Stimulated activated CD8-positive, alpha-beta memory T cell treated with anti-CD3 and anti-CD28 coated beads, Interleukin-15, amount 100 ng/mL, for 48 hours (primary cell): ENCODE measurements at regions not wholly inside any gene's neighbourhood (a gene's known extent, or its start where the extent isn't known, plus 50 kb on each side); places are given as distances from the start of the nearest gene placed in this dataset.
"Not testable (repeated sequence)": the region's sequence is repeated elsewhere in the genome, so short reads cannot be mapped to it uniquely, and the experiment has no call there.

ENCODE experiments used
- DNase-seq, 2 donors: peaks; one replicate each; pipeline ENCODE4 v3.0.0-alpha.2; 2020; ENCODE audit warnings: low read depth in 2 of 2

DNA sequence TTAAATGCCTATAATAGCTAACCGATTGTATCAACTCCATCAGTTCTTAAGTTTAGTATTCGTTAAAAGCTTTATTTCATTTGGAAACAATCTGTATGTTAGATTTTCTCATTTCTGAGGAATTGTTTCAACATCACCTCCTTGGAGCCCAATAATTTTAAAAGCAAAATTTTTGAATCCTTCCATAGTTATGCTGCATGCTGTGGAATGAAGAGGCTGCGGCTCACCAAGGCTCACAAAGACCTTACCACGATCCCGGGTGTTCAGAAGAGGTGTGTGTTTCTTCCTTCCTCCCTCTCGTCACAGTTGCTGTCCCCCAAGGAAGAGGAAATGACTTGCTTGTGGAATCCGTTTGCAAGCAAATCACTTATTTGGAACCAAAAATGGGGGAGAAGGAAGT is 143.8 kb downstream of the FGF1 start:
- DNase-seq: no peak

DNA sequence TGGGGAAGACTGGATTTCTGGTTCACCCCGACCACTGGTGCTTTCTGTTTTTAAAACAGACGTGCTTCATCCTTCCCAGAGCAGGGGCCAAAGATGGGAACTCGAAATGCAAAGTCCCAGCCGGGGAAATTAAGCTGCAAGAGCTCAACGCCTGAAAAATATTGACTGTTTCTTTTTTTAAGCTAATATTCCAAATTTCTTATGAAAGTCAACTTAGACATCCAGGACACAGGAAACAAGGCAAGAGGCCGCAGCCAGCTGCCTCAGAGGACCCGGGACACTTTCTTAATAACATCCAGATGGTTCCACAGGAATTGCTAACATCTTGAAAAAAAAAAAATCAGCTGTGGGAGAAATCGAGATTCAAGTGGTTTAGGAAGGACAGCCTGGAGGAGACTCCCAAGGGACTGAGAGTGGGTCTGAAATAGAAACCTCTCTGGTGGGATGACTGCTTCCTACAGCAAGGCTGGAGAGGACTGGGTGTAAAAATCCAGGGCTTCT is 144.9 kb downstream of the FGF1 start:
- DNase-seq: no peak

DNA sequence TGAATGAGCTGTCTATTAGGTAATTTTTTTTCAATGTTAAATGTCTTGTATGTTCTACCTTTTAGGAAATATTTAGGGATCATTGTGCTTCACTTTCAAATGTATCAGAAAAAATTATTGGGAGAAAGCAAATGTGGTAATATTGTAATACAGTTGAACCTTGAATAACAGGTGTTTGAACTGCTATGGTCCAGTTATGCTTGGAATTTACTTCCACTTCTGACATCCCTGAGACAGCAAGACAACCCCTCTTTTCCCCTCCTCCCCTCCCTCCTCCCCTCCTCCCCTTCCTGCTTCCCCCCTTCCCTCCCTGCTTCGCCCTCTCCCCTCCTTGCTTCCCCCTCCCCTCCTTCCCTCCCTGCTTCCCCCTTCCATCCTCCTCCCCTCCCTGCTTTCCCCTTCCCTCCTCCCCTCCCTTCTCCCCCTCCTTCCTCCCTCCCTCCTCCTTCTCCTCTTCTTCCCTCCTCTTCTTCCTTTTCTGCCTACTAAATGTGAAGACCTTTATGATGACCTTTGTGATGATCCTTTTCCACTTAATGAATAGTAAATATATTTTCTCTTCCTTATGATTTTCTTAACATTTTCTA is 146.6 kb downstream of the FGF1 start:
- DNase-seq: no peak

DNA sequence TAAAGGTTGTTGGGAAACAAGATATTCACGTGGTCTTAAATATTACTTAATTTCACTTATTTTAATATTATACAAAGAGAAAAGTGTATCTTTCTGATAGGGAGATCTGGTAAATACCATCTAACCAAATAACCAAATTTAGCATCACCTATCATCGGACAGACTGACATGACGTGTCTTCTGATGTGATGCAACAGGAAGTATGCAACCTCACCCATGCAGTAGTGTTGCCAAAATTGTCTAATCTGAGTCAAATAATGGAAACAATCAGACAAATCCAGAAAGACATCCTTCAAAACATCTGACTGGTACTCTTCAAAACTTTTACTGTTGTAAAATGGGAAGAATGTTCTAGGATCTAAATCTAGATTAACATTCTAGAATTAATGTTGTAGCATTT is 148.0 kb downstream of the FGF1 start:
- no peak for DNase-seq

DNA sequence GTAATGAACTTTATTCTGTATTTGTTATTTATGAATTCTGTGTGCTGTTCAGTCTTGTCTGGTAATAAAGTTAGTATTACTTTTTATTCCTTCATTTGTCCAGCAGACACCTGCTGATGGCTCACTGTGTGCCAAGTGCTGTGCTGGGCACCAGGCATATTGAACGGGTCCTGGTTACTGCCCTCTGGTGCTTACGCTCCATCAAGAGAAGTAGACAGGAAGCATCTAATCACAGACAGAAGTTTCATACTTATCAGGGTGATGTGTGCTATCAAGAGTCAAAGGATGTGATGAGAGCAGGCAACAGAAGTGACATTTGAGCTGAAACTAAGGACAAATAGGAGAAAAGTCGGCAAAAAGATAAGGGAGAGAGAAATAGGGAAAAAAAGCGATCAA is 153.1 kb downstream of the FGF1 start:
- DNase-seq: no peak

DNA sequence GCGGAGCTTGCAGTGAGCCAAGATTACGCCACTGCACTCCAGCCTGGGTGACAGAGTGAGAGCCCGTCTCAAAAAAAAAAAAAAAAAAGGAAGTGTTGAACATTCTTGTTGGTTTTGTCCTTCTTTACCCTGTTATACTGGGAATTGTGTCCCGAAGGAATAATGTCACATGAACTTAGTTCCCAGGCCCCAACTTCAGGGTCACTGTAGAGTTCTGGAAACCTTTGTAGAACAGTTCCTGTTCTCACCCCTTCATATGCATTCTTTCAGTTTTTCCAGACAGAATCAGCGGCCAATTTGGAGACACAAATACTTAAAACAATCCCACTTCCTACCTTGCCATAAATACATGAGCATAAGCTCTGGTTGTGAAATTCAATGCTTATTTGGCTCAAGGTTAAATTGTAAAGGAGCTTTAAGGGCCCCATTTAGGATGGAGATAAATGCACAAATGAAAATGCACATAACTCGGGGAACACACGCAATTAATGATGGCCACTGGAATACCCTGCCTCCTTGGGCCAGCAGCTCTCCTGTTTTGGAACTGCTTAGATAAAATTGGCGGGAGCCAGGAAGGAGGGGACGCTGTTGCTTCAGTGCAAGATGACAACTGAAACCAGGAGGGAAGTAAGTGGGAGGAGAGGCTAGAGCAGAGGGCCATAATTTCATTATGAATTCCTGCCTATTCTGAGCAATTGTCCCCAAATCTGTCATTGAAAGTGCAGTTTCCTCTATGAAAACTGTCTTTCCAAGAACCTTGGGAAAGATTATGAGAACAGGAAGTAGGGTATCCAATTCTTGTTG is 153.7 kb downstream of the FGF1 start:
- DNase-seq: no peak

DNA sequence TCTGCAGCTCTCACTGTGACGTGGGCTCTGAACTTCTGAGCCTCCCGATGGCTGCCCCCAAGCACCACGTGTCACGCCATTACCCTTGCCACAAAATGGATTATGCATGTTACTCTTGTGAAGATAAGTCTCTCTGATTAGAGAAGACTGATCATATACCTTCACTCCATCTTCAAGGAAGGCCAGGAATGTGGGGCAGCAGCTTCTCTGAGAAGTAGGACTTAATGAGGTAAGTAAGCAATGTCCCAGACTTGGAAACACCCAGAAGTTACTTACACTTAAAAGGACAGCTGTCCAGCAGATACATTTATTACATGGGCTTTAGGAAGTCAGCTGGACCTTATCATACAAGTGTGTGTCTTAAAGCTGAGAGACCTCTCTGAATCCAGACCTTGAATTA is 155.0 kb downstream of the FGF1 start:
- no peak for DNase-seq

DNA sequence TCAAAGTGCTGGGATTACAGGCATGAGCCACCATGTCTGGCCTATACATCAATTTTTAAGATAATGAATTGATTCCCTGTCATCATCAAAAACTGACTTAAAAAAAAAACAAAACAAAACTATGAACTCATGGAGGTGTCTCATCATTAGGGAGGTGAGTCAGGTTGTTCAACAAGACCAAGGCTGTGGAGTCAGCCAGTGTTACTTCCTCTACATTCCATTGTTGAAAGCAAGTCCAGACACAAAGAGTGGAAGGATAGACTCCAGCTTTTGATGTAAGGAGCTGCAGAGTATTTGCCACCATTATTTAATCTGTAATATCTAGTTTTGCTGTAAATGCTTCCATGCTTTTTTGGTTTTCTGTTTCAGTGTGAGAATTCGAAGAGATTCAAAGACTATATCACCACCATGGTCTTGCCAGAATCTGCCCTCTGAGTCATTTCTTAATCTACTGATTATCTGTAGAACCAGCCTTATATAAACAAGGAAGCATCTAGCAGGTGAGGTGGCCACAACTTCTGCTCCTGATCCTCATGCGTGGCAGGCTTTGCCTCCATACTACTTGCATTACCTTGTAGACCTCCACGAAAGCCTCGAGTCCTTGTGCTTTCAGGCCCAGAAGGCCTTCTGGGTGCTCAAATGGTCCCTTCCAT is 156.1 kb downstream of the FGF1 start:
- DNase-seq: no peak

DNA sequence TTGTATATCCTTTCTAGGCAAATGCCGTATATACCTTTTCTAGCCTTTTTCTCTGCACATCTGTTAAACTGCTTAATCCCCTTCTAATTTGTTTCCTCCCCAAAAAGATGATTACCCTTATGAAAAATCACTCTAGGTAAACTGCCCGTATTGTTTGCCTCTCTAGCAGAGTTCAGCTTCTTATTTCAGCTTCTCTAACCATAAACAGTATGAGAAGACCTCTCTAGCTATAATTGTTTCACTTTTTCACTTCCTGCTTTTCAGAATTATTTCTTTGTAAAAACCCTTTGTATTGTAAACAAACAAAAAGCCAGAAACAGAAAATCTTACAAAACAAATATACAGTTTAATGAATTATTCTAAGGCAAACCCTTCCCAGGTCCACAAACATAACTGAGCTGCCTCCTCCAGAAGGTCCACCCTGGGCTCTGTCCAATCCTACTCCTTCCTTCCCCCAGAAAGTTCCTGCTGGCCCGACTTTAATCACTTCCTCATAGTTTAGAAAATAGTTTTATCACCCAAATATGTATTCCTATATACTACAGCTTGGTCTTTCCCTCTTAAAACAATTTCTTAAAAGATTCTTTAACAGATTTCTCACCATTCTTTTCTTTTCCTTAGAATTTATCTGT is 158.1 kb downstream of the FGF1 start:
- no peak for DNase-seq

DNA sequence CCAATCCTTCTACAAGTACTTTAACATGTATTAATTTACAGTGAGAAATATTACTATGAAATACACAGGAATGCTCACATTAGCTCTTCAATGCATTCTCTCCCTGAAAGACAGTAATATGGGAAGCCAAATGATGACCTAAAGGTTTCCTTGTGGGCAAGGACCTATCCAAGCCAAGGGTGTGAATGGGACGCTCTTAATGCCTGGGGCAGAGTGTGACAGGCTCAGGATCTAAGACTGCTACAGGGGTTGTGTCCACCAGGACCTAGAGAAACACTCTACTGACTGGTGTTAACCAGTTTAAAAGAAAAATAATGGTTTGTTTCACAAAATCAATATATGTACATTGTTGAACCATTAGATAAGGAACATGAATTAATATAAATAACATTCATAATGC is 158.7 kb downstream of the FGF1 start:
- DNase-seq: no peak

DNA sequence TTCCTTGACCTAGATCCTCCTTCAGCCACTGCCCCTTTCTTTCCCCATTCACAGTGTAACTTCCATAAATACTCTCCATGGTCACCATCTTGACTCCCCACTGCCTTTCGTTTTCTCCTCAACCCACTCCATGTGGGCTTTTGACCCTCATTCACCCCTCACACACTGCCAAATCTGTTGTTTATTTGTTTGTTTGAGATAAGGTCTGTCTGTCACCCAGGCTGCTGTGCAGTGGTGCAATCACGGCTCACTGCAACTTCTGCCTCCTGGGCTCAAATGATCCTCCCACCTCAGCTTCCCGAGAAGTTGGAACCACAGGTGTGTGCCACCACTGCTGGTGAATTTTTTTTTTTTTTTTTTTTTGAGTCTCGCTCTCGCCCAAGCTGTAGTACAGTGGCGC is 162.9 kb downstream of the FGF1 start:
- DNase-seq: no peak

DNA sequence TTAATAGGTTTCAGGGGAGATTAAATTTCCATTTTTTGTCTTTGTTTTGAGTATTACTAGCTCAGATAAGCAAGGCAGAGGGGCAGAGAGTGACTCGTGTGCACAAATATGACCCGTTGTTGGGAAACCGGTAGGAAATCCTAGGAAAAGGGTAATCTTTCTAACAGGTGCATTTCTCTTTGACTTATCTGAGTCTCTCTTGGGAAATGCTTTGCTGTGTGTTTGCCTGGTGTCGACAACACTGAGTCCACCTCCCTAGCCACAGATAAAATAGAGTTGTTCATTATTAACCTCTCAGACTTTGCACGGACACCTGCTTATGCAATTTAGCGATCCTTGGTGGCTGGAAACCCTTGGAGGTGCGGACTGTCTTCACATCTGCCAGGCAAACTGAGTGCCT is 164.2 kb downstream of the FGF1 start:
- no peak for DNase-seq

DNA sequence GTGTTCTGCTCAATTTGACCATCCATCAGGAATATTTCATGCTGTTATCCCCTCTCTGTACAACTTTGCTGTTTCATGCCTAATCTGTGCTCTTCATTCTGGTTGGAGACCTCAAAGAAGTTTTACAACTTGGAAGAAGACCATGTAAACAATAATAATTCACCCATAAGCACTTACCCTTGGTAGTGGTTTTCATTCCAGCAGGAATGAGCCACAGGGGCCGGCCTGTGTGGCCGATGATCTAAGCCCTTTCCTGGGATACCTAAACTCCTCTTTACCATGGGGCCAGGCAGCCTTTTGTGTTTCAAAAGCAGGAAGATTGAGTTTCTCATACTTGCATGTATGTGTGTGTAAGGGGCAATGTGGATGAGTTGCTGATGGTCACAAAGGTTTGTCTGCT is 165.0 kb downstream of the FGF1 start:
- no peak for DNase-seq

DNA sequence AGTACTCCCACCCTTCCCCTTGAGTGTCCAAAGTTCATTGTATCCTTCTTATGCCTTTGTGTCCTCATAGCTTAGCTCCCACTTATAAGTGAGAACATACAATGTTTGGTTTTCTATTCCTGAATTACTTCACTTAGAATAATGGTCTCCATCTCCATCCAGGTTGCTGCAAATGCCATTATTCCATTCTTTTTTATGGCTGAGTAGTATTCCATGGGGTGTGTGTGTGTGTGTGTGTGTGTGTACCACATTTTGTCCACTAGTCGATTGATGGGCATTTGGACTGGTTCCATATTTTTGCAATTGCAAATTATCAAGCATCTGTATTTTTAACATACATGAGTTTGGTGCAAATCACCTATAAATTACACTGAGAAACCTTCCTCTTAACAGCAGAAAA is 166.0 kb downstream of the FGF1 start:
- not testable (repeated sequence) for DNase-seq

DNA sequence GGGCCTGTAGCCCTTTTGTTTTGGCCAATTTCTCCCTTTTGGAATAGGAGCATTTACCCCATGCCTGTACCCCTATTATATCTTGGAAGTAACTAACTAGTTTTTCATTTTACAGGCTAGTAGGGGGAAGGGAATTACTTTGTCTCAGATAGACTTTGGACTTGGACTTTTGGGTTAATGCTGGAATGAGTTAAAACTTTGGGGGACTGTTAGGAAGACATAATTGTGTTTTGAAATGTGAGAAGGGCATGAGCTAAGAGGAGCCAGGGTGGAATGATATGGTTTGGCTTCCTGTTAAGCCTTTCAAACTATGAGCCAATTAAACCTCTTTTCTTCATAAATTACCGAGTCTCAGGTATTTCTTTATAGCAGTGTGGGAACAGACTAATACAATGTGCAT is 168.1 kb downstream of the FGF1 start:
- DNase-seq: no peak

DNA sequence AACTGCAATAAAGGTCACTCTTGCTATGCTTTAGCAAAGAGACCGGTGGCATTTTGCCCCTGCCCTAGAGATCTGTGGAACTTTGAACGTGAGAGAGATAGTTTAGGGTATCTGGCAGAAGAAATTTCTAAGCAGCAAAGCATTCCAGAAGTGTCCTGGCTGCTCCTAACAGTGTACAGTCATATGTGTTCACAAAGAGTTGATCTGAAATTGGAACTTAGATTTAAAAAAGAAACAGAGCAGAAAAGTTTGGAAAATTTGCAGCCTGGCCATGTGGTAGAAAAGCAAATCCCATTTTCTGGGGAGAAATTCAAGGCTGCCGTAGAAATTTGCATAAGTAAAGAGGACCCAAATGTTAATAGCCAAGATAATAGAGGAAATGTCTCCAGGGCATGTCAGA is 169.2 kb downstream of the FGF1 start:
- DNase-seq: no peak

DNA sequence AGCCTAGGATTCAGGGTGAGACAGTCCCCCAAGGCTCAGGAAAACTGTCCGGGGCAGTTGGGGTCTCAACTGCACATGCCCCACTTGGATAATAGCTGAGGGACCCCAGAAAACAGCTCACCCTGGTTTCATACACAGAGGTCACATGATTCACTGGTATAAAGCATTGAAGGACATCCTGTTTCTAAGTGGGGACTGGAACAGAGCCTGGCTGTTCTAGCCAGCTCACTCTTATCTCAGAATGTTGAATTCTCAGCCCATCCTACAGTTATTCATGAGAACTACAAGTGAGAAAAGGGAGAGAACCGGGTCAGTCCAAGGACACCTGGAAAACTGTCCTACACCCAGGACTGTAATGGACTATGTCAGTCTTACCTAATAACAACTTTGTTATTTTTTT is 170.9 kb downstream of the FGF1 start:
- no peak for DNase-seq

DNA sequence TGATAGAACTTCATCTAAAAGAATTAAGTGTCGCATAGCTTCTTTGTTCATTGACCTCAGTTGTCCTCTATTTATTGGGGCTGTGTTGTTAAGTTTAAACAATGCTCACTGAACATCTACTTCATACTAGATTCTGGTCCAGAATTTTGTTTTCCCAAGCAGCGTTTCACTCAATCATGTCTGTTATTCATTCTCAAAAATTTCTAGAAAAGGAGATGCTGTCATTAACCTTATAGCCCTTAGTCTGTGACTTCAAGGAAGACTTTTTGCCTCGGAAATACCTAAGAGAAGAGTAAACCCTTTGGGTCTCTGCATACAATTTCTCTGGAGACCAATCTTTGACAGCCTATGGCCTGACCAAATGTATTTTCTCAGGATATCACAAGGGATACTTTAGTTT is 171.7 kb downstream of the FGF1 start:
- no peak for DNase-seq

DNA sequence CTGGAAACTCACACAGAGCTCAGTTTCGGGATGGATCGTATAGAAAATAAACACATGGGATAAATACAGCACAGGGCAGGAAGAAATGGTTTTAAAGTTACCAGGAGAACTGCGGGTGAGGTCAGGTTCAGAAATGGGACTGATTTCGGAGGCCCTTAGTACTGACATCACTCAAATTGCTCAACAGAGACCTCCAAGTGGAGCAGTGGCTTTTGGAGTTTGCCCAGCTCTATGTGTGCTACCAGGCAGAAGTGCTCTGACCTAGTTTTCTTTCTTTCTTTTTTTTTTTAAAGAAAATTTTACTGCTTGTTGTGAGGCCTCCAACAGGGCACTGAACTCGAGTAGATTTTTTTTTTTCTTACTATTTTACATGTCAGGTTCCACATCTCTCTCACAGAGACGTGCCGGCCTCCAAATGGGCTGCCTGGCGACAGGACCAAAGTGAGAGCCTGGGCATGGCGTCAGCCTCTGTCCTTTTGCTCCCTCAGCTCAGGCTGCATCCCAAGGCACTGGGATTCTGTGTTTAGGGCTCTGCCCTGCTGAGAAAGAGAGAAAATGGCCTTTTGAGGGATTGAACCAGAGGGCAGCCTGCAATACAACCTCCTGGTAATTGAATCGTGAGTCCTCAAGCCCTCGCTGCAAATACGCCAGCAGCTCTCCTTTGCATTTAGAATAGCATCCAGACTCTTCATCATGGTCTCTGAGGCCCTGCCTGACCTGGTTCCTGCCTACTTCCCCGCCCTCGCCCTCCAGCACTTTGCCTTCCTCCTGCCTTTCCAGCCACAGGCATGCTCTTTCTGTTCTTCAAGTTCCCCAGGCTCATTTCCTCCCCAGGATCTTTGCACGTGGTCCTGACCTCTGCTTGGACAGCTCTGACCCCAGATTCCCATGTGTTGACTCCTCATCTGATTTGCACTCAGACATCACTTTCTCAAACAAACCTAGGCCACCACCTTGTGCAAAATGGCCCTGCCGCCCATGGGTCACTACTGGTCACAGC is 173.5 kb downstream of the FGF1 start:
- no peak for DNase-seq

DNA sequence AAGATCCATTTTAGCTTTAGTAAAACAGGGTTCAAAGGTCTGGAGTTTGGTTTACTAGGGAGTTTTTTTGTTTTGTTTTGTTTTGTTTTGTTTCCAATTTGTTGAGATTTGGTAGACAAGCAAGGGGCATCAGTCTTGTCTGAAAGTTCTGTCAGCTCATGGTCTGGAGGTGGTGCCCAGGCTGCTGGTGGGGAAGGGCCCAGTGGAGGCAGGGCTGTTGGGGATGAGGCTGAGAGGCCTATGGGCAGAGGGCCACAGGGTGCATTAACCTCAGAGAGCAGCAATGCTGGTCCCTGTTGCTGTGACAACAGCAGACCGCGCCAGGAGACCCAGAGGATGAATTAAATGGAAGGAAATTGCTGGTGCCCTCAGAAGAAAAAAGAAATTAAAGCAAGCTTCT is 174.5 kb downstream of the FGF1 start:
- DNase-seq: no peak

DNA sequence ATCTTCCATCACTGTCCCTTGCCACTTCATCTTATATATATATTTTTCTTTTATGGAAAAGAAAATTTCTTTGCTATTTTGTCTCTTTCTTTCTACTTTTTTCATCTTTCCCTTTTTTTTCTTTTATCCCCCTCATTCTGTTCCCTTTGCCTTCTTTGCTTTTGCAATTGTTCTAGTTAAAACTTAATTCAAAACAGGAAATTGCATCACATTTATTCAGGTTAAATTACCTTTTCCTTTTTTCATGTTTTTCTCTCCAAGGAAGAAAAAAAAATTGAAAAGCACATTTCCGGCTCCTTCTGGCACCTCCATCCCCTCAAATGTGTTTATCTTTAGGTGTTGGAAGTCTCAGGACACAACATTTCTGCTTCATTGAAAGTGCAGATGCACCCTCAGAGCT is 176.9 kb downstream of the FGF1 start:
- DNase-seq: no peak
